ENCODE measurements at regions not wholly inside any gene's neighbourhood (a gene's known extent, or its start where the extent isn't known, plus 50 kb on each side); places are given as distances from the start of the nearest gene placed in this dataset.

- no peak for DNase-seq (ENCODE audit: low spot score in 2 of 2)
- Histone ChIP-seq H3K9me3 (no peaks in the 10 kb centered on the region), H3K4me1 (peaks cover 0 to 20% (median 0%) of the 10 kb centered on the region in 4 donors), H3K27ac (no peak overlapping the region), H3K27me3 (no peaks in the 10 kb centered on the region), H3K4me3 (no peak overlapping the region), H3K36me3 (no peaks in the 10 kb centered on the region)
- no peak for TF ChIP-seq POLR2A (IDR thresholded peaks at IDR 0.05)
- TF ChIP-seq CTCF (IDR thresholded peaks at IDR 0.05), result no peak
- TF ChIP-seq EP300 (IDR thresholded peaks at IDR 0.05), result no peak
- WGBS, 2 donors, result 75 to 84% methylated on average over 2 of the region's 2 CpGs
Observed at GRCh38 chr5:112686675-112687074, 51.0 kb upstream of the APC start.

- no peak for TF ChIP-seq CTCF (IDR thresholded peaks at IDR 0.05)
- no peak for TF ChIP-seq POLR2A (IDR thresholded peaks at IDR 0.05)
- TF ChIP-seq EP300 (IDR thresholded peaks at IDR 0.05), result no peak
- DNase-seq (ENCODE audit: low spot score in 2 of 2), result no peak
- Histone ChIP-seq H3K36me3 (no peaks in the 10 kb centered on the region), H3K9me3 (no peaks in the 10 kb centered on the region), H3K27ac (no peak overlapping the region), H3K4me1 (peaks cover 0 to 20% (median 0%) of the 10 kb centered on the region in 4 donors), H3K4me3 (no peak overlapping the region), H3K27me3 (no peaks in the 10 kb centered on the region)
Observed at GRCh38 chr5:112687306-112687705, 50.4 kb upstream of the APC start.

Measured in tibial nerve (tissue), 4 donors.